SKM-1 treated with dmso at 0.1 percent for 144 hours (cell line): ENCODE measurements at regions not wholly inside any gene's neighbourhood (a gene's known extent, or its start where the extent isn't known, plus 50 kb on each side); places are given as distances from the start of the nearest gene placed in this dataset.
A peak's percentile ranks its signal among the peaks of the same experiment; 100 is the strongest.

Experiments used
- DNase-seq: peaks from one replicate; lab custom pipeline; 2025; ENCODE audit not compliant: unreplicated experiment; lab: John Stamatoyannopoulos, UW

DNA sequence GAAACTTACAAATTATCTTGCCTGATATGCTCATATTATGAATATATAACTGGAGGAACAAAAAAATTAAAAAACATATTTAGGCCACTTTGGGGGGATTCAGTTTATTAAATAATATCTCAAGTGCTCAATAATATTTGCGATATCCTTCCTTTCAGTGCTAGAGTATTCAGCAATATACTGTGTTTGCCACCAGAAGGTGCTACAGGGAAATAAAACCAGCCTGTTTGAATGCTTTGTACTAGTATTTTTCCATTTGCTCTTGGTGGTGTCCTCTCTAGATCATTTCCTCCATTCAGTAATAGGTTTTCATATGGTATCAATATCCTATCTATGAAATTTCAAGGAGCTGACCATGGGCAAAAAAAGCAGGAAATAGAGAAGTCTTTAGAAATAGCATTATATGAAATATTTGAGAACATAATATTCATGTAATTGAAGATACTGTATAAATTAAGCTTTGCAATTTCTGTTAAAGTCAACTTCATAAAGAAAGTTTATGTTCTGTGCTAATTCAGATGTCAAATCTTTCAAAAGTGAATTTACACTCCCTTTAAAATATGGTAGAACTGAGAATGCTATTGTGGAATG is 106.2 kb upstream of the NAV3 start:
- DNase-seq: peak; percentile 0

DNA sequence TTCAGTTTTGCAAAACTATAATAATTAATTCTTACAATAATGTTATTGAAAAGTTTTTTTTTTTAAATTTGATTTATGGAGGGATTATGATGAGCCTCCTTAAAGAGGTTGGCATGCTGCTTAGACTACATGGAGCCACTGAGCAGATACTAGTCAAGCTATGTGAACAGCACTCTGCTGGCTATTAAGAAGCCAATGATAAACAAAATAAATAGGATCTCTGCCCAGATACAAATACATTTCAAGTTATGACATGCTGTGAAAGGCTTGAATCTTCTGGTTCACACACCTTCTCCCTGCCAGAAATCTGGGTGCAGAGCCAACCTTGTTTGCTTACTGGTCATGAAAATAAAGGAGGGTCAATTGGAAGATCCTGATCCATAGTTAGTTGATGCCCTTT is 107.4 kb upstream of the NAV3 start:
- DNase-seq: no peak

DNA sequence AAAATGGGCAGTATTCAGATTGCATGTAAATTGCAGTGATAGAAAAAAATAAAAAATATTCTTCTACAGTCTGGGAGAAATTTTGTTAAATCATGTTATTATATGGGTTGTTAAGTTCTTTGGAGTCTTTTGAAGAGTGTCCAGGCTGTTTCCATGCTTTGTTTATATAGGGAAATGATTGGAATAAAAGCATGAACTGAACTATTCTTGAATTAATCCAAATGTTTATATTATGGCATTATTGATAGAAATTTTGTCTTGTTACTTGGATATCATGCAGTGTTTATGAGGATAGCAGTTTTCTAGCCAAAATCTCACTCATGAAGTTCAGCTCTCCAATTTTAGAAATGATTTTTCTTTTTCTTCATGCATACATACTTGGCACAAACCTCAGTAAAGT is 108.2 kb upstream of the NAV3 start:
- DNase-seq: no peak

DNA sequence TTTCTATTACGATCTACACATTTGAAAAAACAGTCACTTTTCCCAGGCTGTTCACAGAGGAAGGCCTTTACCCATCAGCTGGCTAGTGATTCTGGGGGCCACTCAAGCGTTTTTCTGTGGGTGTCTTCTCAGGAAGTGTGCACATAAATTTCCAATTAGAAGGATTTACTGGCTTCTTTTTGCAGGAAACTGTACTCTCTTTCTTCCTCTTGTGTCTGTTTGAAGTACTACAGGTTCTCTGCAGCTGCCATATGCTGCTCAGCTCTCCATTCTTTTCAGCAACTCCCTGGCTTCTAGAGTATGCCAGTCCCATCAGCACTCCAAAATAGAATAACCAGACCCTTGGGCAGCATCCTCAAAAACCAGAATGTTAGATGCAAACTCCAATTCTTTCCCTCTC is 110.4 kb upstream of the NAV3 start:
- no peak for DNase-seq

DNA sequence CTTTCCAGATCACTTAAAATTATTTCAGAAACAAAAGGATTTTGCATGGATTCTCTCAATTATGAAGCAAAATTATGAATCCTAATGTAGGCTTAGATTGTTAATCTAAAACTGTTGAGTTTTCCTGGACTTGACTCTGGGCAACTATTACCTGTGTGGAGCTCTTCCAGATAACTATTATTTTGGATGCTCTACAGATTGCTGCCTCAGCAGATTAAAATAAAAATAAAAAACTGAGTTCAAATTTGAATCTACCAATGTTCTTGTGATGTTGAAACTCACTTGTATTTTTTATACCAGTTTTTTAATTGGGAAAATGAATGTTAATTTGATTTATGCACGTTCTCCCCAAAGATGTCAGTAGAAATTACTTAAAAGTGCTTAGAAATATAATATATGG is 120.5 kb upstream of the NAV3 start:
- DNase-seq: no peak

DNA sequence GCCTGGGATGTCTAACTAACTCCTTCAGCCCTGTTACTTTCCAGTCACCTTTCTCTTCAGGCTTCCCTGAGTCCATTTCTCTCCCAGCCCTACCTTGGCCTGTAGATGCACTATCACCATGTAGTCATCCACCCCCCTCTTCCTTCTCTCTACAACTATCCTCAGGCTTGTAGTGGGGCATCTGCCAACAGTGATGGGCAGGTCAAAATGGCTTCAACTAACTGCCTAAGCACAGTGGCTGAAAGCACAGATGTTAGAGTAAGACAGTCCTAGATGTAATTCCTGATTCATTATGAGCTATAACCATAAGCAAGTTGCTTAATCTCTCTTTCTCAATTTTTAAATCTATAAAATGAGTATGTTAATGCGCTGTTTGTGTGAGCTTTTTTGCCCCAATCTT is 133.6 kb upstream of the NAV3 start:
- DNase-seq: no peak

DNA sequence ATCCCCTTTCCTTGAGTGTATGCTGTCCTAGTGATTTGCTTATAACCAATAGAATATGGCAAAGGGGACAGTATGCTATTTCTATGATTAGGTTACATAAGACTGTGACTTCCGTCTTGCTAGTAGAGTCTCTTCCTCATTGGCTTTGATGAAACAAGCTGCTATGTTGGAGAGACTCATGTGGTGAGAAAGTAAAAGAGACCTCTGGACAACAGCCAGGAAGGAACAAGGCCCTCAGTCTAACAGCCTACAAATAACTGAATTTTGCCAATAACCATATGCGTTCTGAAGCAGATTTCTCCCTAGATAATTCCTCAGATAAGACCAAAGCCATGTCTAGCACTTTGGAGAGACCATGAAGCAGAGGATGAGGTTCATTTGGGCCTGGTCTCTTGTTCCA is 134.5 kb upstream of the NAV3 start:
- DNase-seq: no peak

DNA sequence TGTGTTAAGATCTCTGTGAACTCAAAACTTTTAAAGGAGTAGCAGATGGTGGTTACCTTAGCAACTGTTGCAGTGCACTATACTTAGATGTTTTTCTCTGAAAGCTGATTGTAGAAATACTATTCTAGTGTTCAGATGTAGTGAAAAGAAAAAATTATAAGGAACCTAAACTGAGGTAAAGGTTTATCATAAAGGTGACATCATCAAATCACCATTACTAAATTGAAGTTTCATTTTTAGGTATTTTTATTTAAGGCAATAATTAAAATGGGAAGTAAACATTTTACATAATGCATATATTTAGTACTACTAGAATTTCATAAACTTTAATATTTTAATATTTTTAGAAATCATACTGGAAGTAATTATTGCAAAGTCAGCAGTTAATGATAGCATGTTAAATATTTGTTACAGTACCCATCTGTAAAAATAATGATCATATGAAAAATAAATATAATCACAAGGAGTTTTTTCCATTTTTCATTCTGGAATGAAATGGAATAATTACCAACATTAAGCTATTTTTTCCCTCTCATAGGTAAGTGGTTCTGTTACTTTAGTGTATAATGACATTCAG is 141.1 kb upstream of the NAV3 start:
- DNase-seq: no peak

DNA sequence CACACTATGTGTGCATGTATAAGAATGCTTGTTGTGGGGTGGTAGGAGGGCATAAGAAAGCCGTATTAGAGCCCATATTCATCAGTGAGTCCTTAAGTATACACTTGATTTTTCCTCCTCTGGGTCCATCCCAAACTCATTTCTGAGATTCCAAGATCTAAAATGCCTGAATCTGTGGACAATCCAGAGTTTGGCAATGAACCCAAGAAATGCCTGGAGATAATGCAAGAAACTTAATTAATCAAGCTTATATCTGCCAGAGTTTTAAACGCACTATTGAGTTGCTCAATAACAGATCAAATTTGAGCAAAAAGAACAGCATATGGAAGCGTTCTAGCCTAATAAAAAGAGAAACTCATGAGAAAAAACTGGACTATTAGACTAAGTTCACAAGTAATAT is 143.4 kb upstream of the NAV3 start:
- no peak for DNase-seq

DNA sequence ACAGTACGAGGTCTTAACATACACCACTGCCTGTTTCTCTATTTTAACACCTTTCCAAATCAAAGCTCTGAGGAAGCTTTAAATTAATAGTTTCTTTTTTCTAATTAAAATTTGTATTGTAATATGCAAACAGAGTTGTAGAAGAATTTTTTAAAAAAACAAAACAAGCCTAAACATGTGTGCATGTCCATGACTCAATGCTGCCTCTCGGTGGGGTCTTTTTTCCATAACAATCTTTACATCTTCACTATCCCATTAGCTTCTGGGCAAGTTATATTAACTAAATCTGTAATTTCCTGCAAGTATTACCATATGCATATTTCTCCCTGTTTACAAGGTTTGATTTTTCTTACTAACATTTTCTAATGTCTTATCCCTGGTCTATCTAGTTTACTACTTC is 143.9 kb upstream of the NAV3 start:
- DNase-seq: no peak

DNA sequence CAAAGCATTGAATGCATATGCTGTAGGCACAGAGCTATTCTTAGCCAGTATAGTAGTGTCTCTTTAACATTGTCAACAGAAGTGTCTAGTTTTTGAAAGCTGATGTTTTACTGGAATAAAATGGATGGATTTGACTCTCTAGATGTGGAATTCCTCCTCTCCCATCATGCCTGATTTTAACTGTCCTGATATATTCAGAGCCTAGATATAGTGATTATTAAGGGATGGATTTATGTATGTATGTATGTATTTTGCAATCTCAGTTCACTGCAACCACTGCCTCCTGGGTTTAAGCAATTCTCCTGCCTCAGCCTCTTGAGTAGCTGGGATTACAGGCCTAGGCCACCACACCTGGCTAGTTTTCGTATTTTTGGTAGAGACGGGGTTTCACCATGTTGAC is 144.8 kb upstream of the NAV3 start:
- DNase-seq: no peak

DNA sequence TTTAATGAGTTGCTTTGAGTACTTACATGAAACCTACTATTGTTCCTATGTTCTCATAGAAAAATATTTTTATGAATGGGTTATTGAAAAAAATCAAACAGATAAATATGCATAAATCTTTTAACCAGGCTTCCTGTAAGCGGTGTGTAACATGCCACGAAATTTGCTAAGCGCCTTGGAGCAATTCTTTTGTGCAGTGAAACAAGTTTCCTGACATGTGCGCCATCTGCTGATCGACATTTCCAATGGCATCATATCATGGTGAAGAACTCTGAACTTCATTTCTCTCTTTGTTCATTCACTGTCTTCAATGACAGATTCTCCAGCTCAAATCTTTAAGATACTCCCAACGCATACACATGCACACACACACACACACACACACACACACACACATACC is 145.6 kb upstream of the NAV3 start:
- DNase-seq: peak; percentile 11

DNA sequence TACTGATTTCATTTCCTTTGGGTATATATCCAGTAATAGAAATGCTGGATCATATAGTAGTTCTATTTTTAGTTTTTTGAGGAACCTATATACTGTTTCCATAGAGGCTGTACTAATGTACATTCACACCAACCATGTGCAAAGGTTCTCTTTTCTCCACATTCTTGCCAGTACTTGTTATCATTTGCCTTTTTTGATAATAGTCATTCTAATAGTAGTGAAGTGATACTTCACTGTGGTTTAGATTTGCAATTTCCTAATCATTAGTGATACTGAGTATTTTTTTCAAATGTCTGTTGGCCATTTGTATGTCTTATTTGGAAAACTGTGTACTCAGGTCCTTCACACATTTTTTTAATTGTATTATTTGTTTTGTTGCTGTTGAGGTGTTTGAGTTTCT is 148.2 kb upstream of the NAV3 start:
- no peak for DNase-seq

DNA sequence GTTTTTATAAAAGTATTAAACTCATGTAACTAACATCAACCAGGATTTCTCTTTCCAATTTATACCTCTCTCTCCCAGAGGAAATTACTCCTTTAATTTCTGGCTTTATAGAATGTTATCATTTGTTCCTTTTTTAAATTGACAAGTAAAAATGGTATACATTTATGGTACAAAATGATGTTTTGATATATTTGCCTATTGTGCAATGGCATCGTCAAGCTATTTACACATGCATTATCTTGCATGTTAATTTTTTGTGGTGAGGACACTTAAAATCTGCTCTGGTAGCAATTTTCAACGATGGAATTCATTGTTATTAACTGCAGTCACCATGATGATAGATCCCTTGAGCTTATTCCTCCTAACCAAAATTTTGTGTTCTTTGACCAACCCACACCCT is 149.0 kb upstream of the NAV3 start:
- DNase-seq: no peak

DNA sequence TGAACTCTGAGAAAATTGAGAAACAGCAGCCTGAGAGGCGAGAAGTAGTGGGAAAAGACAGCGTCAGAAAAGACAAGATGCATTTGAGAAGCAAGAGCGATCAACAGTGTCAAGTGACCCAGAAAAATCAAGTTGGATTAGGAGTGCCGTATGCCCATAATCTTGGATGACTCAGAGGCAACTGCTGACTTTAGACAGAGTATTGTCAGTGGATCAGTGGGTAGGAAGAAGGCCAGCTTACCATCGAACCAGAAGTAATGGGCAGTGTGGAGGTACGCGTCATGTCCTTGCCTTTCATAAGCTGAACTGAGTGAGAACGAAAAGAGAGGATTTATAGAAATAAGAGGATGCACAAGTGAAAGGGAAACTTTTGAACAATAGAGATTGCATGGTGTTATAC is 151.0 kb upstream of the NAV3 start:
- no peak for DNase-seq

DNA sequence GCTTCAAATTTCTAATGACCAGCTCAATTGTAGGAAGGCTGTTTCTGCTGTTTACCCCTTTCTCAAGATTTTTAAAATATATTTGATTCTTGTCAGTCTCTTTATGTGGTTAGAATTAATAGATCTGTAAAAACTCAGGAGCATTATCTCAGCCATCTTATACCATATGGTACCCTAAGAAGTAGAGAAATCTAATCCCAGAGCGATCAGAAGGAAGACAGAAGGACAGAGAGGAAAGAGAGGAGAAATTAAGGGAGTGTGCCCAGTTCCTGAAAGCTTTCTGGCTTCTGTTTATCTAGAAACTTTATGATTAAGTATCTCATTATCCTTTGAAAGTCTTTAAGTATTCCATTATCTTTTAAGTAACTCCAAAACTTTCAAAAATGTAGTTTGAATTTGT is 152.1 kb upstream of the NAV3 start:
- DNase-seq: no peak

DNA sequence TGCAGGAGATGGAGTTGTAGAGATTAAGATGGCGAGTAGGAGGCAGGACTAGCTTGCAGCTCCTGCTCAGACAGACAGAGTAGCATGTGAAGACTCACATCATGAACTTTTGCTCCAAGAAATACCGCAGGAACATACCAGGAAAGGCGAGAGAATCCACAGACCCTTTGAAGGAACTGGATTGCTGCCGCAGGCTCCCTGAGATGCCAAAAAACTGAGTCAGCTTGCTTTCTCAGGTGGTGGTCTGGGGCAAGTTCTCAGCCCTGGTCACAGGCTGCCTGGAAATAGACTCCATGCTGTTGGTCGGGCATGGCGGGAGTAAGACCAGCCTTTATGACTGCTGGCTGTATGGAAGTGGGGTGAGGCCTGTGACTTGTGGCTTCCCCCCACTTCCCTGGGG is 163.6 kb upstream of the NAV3 start:
- no peak for DNase-seq

DNA sequence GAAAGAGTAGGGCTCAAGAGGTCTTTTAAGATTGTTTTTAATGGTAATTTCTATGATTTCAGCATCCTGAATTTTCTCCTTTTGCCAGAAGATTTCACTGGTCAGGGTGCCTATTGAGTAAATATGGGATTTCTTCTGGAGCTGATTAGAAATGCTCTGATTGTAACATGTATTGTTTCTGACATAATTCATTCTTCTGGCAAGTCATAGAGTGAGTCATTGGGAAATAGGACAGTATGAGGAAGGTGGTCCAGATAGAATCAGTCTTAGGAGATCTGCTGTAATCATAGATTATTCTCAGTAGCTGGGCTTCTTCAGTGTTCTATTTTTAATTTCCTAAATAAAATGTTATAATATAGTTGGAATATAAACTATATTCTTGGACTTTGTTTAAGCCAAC is 182.0 kb upstream of the NAV3 start:
- DNase-seq: no peak

DNA sequence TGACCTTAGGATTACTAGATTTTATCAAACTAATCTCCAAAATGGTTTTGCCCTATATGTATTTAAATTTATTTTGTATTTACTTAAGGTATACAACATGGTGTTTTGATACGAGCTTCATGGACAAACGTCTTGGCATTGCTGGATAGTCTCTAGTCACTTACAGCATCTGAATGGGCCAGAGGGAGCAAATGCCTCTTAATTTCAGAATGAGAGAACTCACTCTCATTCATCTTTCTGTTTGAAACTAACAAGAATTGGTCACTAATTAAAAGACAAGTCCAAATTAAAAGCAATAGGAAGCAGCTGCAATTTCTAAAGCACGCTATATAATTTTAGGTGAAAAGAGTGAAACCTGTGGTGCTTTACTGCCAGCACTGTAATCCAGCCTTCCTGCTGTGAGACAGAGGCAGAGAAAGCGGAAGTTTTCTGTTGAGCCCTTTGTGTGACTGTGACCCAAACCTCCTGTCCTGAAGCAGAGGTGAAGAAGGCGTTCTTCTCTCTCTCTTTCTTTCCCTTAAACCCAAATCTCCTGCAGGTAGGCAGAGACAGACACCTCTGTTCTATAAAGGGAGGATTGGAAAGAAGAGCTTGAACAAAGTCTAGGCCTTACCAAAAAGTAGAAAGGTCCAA is 184.6 kb upstream of the NAV3 start:
- no peak for DNase-seq

DNA sequence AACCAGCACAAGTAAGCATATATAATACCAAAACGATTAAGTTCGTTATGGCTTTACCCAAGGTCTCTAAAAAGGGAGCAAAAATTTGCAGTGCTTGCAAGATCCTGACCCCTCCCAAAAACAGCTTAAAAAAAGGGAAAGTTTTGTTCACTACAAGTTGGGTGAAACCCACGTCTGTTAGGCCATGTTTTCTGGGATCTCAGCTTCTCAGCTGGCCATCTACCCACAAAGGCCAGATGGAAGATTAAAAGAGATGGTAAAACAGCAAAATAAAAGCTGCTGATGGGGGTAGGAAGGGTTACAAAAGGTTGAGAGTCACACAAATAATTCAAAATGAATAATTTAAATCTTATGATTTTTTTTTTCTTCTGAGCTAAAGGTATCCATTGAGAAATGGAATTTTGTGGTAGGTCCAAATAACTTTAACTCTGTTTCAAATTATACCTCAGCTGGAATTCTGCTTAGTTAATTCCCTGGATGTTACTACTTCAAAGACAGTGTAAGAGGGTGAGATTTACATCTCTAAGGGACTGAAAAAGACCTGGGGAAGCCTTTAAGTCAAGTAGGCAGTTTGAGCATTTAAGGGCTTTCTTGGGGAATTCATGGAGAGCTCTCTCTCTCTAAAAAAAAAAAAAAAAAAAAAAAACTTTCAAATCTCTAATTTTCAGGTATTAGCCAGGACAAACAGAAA is 185.6 kb upstream of the NAV3 start:
- DNase-seq: no peak

DNA sequence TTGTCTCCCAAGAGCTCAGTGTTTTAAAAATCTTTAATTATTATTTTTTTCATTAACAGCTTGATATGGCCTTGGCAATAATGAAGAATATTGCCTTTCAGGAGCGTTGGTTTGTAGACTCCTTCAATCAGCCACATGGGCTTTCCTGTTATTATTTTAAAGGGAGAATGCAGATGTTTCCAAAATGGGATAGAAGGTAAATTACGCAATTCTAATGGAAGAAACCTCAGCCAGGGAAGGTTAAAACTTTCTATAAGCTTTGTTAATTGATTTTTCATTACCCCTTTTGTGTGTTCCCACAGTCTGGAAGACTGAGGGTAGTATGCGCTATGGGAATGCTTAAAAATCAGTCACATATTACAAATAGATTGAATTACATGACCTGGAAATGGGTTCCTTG is 188.4 kb upstream of the NAV3 start:
- DNase-seq: no peak

DNA sequence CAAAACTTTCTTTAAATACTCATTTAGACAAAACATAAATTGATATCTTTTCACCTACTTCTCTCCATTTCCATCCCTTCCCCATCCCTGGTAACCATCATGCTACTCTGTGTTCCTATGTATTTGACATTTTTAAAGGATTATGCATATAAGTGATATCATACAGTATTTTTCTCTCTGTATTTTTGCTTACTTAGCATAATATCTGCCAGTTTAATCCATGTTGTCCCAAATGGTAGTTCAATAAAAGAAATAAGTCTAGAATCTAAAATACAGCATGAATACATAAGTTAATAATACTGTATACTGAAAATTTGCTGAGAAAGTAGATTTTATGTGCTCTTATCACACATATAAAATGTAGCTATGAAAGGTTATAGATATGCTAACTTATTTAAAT is 190.3 kb upstream of the NAV3 start:
- no peak for DNase-seq
